ENCODE measurements at regions not wholly inside any gene's neighbourhood (a gene's known extent, or its start where the extent isn't known, plus 50 kb on each side); places are given as distances from the start of the nearest gene placed in this dataset.

DNA sequence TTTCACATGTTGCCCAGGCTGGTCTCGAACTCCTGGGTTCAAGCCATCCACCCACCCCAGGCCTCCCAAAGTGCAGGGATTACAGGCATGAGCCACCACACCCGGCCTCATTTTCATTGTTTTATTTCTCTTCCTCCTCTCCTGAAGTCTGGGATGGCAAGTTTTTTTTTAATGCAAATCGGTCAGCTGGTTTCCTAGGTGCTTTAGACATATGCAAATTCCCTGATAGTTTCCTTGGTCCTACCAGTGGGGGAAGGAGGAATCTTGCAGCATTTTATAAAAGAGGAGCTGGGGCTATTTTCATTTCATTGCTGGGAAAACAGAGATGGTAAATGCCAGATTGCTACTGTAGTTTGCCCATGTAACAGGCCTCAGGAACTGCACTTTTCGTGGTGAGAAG is 179.4 kb downstream of the ACTL7B start:
- DNase-seq (ENCODE audit: low spot score), result no peak

GRCh38 chr9:108675708-108676107 is 180.1 kb downstream of the ACTL7B start:
- DNase-seq (ENCODE audit: low spot score), result no peak

- no peak for DNase-seq (ENCODE audit: low spot score)
Measured at GRCh38 chr9:108674766-108675530, 180.8 kb downstream of the ACTL7B start.

DNA sequence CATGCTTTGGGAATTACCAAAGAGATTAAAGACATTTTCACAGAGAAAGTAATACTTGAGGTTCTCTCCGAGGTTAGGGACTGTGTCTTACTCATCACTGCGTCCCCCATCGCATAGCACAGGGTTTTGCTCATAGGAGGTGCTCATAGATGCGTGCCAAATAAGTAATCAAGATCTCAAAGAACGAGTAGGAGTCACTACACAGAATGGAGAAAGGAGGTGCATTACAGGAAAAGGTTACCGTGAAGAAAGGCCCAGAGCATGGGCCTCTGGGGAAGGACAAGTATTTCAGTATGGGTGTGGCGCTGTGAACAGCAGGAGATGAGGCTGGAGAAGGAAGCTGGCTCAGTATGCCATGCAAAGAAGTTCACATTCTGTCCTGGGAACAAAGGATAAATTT is 182.4 kb downstream of the ACTL7B start:
- DNase-seq (ENCODE audit: low spot score), result no peak

DNA sequence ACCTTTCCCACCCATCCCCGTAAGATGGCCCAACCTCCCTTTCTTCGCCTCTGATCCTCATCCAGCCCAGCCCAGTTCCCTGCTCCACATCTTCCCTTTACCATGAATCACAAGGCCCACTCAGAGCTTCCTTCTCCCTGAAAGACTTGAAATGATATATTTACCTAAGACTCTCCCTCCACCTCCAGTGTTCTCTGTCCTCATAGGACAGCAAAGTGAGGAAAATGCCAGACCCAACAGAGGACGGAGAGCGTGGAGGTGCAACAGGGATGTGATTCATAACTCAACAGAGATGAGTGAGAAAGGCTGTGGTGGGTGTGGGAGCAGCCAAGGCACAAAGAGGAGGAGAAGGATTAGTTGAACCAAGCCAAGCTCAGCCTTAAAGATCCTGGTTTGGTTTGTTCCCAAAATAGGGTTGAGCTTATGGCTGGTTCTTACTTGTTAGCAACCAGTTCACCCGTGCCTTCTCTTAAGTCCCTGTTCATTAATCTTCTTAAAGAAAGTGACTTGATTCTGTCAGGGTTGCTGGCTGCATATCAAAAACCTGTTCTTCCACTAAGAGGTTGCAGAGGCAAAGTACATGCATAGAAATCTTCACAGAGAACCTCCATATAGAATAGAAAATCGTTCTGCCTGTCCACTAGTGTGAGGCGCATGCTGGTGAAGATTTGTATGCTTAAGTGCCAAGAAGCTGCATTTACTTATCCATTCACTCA is 183.2 kb downstream of the ACTL7B start:
- DNase-seq (ENCODE audit: low spot score), result no peak

GRCh38 chr9:108671794-108672193 is 184.0 kb downstream of the ACTL7B start:
- no peak for DNase-seq (ENCODE audit: low spot score)

- no peak for DNase-seq (ENCODE audit: low spot score)
Measured at GRCh38 chr9:108671176-108671575, 184.6 kb downstream of the ACTL7B start.

DNA sequence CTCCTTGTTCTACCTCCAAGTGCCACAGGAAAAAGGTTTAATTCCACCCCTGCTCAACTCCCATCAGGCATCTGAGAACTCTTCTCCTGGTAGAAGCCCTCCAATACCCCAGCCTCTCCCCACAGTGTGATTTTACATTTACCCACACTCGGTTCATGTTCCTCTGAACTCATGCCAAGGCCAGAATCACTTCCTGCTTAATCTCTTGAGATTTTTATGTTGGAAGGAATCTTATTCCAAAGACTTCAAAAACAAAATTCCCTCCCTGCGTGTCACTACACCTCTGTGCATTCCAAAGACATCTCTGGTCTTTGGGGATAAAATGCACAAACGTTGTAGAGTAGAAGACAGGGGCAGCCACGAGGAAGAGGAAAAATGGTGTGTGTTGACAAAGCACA is 186.8 kb downstream of the ACTL7B start:
- no peak for DNase-seq (ENCODE audit: low spot score)

GRCh38 chr9:108668191-108668937 is 187.4 kb downstream of the ACTL7B start:
- DNase-seq (ENCODE audit: low spot score), result no peak

DNA sequence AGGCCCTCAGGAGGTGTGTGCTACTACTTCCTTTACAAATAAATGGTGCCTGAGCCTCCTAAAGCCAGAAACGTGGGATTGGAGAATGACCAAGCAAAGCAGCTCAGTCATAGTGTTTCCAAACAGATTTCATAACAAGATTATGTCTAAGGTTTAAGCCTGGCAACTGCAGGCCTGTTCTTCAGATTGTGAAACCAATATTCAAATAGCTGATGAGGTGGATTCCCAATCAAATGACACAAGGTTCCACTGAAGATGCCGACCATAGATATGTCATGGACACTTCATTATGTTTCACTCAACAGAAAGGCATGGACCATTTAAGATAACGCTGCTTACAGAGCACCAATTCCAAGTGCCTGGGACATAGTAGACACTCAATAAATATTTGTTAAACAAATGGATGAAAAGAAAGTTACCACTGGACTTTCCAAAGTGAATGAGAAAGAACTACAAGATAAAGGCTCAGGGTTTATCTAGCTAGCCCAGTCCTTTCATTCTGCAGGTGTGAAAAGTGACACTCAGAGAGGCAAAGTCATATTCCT is 189.5 kb downstream of the ACTL7B start:
- DNase-seq (ENCODE audit: low spot score), result no peak

DNA sequence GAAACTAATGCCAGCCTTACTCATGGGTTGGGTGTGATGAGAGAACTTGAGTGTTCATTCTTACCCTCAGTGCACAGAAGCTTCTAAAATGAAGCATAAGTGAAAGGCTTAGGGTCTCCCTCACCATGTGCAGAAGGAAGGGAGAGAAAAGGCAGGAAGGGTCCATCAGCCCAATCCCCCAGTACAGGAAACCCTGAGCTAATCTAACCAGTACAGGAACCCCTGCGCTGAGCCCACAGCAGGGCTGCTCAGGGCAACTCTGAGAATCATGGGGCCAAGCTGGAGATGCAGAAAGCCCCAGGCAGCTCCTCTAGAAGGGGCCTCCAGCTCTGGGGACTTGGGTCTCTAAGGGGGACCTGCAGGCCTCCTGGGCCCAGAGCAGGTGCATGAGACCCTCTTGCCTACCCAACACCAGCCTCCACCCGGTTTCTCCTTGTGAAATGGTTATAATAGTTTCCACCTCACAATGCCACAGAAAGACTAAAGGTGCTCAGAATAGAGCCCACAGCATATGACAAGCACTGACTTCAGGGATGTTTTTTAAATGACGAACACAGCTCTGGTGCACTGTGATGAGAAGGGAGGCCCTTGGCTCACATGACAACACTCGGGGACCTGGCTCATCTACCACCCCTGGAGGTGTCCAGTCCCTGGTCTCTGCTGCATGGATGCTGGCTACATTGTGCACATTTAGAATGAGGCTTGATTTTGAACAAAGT is 190.1 kb downstream of the ACTL7B start:
- DNase-seq (ENCODE audit: low spot score), result no peak

DNA sequence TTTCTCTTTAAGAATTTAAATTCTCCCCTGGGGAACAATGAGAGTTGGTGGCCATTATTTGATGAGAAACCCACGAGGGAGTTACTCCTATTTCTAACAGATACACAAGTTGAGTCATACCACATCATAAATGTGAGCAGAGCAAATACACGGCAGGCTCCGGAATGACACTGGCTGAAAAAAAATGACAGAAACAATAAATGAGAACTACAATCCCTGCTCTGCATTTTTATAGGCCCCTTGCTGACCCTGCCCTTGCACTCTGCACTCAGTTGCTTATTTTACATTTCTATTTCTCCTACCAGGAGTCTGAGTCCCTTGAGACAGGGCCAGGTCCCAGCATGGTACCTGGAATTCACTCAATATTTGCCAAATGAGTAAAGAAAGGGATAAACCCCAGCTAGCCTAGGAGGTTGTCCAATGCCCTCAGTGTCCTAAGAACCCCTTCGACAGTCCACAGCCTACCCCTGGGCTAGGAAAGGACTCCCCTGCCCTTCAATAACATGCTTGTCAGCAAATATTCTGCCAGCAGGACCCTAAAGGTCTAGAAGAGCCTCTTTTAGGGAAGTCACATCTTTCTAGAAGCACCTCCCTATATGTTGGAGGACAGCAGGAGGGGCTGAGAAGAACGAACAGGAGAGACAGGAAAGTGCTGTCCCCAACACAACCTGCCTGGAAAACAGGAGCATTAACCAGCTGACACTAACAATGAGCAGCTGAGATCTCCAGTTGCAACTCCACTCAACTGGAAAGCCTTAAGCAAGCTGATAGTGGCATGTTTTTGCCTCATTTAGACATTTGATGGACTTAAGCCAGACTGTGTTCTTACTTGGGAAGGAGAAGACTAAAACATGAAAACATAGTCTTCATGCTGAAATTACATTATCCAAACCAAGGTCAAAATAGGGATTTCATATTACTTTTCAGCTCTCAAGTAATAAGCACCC is 191.2 kb downstream of the ACTL7B start:
- DNase-seq (ENCODE audit: low spot score), result no peak

DNA sequence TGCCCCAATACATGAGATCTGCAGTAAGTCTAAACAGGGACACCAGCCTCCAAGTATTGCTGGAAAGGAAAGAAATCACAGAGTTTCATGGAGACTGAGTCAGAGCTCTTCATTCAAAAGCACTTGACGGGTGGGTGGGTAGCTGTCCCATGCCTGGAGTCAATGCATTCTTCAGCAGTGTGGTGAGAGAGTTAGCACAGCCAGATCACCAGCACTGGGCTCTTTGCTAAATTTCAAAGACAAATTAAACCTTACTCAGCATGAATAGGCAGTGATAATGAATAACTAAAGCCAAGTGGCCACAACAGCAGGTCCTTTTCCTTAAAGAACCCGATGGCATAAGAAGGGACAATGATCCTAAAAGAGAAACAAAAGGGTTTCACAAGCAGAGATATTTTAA is 192.4 kb downstream of the ACTL7B start:
- DNase-seq (ENCODE audit: low spot score), result no peak

GRCh38 chr9:108662956-108663355 is 192.8 kb downstream of the ACTL7B start:
- DNase-seq (ENCODE audit: low spot score), result no peak

GRCh38 chr9:108662091-108662875 is 193.5 kb downstream of the ACTL7B start:
- no peak for DNase-seq (ENCODE audit: low spot score)

DNA sequence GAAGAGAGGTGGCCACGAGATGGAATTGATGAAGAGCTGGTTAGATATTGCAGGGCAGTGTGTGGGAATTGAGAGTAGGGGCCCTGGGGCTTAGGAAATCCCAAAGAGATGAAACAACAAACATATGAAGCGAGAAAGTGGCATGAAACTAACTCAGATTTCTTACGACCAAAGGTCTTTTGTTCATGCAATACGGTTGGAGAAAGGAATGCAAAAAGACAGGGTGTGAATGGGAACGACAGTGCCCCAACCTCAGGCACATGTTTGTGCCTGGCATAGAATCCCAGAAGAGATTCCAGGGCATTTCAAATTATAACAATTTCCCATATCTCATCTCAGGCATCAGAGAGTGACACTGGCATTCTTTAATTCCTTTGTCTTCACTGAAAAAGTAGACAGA is 199.2 kb downstream of the ACTL7B start:
- no peak for DNase-seq (ENCODE audit: low spot score)

DNA sequence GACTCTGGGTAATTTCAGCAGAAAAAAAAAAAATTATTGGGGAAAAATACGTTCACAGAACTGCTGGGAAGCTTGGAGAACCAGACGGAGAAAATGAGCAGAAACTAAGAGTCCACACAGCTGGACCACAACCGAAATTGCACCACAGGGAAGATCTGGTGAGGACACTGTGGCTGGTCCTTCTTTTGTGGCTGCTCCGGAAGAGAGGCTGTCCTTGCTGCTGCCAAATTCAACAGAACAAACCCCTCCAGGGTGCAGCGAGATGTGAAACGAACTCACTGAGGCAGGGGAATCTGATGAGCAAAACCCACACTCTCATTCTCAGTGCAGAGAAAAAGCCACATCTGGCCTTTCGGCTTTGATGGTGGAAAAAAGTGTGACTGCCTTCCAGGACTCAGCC is 200.0 kb downstream of the ACTL7B start:
- no peak for DNase-seq (ENCODE audit: low spot score)

GRCh38 chr9:108654566-108654965 is 201.2 kb downstream of the ACTL7B start:
- DNase-seq (ENCODE audit: low spot score), result no peak

DNA sequence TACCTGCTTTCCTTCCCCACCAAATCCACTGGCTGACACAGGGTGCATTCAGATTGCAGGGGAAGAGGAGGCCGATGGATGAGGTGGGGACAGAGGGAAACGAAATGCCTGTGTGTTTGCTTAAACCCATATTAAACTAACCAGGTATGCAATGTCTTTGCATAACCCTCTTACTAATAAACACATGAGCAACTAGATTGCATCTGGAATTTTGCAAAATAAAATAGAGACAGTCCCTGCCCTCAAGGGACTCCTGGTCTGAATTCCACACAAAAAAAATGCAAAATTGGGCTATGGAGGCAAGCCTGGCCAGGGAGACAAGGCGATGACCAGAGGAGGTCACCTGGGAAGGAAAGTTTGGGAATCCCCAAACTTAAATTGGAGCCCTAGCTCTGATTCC is 202.9 kb downstream of the ACTL7B start:
- DNase-seq (ENCODE audit: low spot score), result no peak

DNA sequence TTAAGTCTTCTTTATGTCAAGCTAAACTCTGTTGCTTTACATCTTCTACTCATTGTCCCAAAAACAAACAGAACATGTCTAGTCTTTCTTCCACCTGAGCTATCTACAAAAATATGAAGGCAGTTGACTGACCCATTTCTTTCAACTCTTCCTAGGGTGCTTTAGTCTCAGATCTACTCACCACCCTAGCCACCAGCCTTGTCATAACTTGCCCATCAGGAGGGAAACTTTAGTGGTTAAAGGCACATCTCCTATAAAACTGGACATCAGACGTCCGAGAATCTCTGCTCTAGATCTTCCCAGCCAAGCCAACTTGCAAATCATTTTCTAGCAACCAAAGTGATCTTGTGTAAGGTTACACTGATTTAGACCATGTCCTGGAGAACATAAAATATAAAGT is 205.0 kb downstream of the ACTL7B start:
- no peak for DNase-seq (ENCODE audit: low spot score)

Measured in kidney capillary endothelial cell (primary cell).